ENCODE measurements at regions not wholly inside any gene's neighbourhood (a gene's known extent, or its start where the extent isn't known, plus 50 kb on each side); places are given as distances from the start of the nearest gene placed in this dataset.

DNA sequence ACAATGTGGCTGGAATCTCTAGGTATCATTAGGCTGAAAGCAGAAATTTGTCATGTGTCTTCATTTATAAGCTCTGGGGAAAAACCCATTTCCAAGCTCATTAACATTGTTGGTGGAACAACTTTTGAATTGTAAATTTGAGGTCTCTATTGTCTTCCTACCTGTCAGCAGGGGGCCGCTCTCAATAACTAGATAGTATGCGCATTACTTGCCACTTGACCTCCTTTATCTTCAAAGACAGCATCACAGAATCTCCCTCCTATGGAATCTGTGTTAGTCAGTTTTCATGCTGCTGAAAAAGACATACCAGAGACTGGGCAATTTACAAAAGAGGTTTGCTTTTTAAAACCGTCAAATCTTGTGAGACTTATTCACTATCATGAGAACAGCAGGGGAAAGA is 223.1 kb downstream of the CALCRL start:
- TF ChIP-seq ZFX (IDR thresholded peaks at IDR 0.05): no peak
- TF ChIP-seq, protein P1, sequence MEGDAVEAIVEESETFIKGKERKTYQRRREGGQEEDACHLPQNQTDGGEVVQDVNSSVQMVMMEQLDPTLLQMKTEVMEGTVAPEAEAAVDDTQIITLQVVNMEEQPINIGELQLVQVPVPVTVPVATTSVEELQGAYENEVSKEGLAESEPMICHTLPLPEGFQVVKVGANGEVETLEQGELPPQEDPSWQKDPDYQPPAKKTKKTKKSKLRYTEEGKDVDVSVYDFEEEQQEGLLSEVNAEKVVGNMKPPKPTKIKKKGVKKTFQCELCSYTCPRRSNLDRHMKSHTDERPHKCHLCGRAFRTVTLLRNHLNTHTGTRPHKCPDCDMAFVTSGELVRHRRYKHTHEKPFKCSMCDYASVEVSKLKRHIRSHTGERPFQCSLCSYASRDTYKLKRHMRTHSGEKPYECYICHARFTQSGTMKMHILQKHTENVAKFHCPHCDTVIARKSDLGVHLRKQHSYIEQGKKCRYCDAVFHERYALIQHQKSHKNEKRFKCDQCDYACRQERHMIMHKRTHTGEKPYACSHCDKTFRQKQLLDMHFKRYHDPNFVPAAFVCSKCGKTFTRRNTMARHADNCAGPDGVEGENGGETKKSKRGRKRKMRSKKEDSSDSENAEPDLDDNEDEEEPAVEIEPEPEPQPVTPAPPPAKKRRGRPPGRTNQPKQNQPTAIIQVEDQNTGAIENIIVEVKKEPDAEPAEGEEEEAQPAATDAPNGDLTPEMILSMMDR (conservative IDR thresholded peaks at IDR 0.05): no peak
- H3K27ac ChIP-seq: no peak overlapping the region

DNA sequence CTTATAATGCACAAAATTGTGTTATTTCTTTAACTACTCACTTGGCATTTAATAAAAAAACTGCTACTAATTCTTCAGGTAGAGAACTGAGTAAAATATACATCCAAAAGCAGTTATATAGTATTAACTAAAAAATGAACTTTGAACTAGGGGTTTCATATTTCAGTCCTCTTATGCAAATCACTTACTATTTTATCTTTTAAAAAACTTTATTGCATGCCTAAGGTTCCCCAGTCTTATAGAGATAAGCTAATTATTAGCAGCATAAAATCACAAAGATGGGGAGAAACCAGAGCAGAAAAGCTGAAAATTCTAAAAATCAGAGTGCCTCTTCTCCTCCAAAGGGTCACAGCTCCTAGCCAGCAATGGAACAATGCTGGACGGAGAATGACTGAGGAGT is 228.0 kb downstream of the CALCRL start:
- TF ChIP-seq, protein P1 (conservative IDR thresholded peaks at IDR 0.05): no peak
- no peak for TF ChIP-seq ZFX (IDR thresholded peaks at IDR 0.05)
- H3K27ac ChIP-seq: no peak overlapping the region

- TF ChIP-seq ZFX (IDR thresholded peaks at IDR 0.05): no peak
- TF ChIP-seq, protein P1 (conservative IDR thresholded peaks at IDR 0.05): no peak
Observed at GRCh38 chr2:187215532-187216240, 232.4 kb downstream of the CALCRL start.

GRCh38 chr2:187214306-187214705 is 233.7 kb downstream of the CALCRL start:
- TF ChIP-seq, protein P1 (conservative IDR thresholded peaks at IDR 0.05): no peak
- no peak for TF ChIP-seq ZFX (IDR thresholded peaks at IDR 0.05)
- no peak overlapping the region for H3K27ac ChIP-seq

More at GRCh38 chr2:187215532-187216240, 232.4 kb downstream of the CALCRL start:
- H3K27ac ChIP-seq: no peak overlapping the region

DNA sequence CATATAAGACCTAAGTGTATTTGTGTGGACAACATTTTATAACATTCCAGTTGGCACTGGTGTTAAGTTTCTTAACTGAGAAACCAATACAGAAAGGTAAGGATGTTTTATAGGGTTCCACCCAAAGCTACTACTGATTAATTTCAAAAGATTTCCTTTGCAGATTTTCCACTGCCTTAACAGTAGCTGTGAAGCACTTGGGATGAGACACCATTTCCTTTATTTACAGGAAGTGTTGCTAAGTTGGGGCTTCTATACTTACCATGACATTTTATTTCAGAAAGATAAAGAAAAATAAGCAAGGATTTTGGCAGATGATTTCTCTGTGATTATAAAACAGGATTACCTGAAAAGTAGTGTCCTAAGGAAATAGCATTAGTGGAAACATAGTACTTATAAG is 234.3 kb downstream of the CALCRL start:
- H3K27ac ChIP-seq: no peak overlapping the region
- TF ChIP-seq, protein P1 (conservative IDR thresholded peaks at IDR 0.05): no peak

DNA sequence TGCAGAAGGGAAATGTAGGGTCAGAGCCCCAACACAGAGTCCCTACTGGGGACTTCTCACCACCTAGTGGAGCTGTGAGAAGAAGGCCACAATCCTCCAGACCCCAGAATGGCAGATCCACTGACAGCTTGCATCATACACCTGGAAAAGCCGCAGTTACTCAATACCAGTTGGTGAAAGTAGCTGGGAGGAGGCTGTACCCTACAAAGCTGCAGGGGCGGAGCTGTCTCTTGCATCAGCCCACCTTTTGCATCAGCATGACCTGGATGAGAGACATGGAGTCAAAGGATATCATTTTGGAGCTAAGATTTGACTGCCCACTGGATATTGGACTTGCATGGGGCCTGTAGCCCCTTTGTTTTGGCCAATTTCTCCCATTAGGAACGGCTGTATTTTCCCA is 237.3 kb downstream of the CALCRL start:
- TF ChIP-seq, protein P1 (conservative IDR thresholded peaks at IDR 0.05): no peak
- no peak for TF ChIP-seq ZFX (IDR thresholded peaks at IDR 0.05)
- no peak overlapping the region for H3K27ac ChIP-seq

GRCh38 chr2:187208199-187208785 is 239.8 kb downstream of the CALCRL start:
- TF ChIP-seq, protein P1 (conservative IDR thresholded peaks at IDR 0.05): no peak
- TF ChIP-seq ZFX (IDR thresholded peaks at IDR 0.05): no peak
- no peak overlapping the region for H3K27ac ChIP-seq
